ENCODE measurements at regions not wholly inside any gene's neighbourhood (a gene's known extent, or its start where the extent isn't known, plus 50 kb on each side); places are given as distances from the start of the nearest gene placed in this dataset.

DNA sequence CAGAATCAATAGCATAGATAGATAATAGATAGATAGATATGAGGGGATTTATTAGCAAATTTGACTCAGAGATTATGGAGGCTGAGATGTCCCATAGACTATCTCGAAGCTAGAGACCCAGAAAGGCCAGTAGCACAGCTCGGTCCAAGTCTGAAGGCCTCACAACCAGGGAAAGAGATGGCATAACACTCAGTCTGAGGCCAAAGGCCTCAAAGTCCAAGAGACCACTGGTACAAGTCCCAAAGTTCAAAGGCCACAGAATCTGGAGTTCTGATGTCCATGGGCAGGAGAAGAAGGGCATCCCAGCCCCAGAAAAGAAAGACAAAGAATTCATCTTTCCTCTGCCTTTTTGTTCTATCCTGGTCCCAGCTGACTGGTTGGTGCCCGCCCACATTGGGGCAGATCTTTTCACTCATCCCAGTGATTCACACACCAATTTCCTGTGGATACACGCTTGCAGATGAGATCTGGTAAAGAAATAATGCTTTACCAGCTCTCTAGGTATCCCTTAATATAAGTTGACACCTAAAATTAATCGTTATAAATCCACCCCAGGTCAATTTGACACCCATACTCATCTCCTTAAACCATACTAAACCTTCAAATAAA is 127.8 kb upstream of the FBN2 start:
- TF ChIP-seq, protein P1, sequence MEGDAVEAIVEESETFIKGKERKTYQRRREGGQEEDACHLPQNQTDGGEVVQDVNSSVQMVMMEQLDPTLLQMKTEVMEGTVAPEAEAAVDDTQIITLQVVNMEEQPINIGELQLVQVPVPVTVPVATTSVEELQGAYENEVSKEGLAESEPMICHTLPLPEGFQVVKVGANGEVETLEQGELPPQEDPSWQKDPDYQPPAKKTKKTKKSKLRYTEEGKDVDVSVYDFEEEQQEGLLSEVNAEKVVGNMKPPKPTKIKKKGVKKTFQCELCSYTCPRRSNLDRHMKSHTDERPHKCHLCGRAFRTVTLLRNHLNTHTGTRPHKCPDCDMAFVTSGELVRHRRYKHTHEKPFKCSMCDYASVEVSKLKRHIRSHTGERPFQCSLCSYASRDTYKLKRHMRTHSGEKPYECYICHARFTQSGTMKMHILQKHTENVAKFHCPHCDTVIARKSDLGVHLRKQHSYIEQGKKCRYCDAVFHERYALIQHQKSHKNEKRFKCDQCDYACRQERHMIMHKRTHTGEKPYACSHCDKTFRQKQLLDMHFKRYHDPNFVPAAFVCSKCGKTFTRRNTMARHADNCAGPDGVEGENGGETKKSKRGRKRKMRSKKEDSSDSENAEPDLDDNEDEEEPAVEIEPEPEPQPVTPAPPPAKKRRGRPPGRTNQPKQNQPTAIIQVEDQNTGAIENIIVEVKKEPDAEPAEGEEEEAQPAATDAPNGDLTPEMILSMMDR (IDR thresholded peaks at IDR 0.05), result no peak
- TF ChIP-seq POLR2A (IDR thresholded peaks at IDR 0.05), result no peak

All from heart left ventricle (tissue), 13 donors.